ENCODE measurements at regions not wholly inside any gene's neighbourhood (a gene's known extent, or its start where the extent isn't known, plus 50 kb on each side); places are given as distances from the start of the nearest gene placed in this dataset.
A peak's percentile ranks its signal among the peaks of the same experiment; 100 is the strongest.

- TF ChIP-seq, protein P1, sequence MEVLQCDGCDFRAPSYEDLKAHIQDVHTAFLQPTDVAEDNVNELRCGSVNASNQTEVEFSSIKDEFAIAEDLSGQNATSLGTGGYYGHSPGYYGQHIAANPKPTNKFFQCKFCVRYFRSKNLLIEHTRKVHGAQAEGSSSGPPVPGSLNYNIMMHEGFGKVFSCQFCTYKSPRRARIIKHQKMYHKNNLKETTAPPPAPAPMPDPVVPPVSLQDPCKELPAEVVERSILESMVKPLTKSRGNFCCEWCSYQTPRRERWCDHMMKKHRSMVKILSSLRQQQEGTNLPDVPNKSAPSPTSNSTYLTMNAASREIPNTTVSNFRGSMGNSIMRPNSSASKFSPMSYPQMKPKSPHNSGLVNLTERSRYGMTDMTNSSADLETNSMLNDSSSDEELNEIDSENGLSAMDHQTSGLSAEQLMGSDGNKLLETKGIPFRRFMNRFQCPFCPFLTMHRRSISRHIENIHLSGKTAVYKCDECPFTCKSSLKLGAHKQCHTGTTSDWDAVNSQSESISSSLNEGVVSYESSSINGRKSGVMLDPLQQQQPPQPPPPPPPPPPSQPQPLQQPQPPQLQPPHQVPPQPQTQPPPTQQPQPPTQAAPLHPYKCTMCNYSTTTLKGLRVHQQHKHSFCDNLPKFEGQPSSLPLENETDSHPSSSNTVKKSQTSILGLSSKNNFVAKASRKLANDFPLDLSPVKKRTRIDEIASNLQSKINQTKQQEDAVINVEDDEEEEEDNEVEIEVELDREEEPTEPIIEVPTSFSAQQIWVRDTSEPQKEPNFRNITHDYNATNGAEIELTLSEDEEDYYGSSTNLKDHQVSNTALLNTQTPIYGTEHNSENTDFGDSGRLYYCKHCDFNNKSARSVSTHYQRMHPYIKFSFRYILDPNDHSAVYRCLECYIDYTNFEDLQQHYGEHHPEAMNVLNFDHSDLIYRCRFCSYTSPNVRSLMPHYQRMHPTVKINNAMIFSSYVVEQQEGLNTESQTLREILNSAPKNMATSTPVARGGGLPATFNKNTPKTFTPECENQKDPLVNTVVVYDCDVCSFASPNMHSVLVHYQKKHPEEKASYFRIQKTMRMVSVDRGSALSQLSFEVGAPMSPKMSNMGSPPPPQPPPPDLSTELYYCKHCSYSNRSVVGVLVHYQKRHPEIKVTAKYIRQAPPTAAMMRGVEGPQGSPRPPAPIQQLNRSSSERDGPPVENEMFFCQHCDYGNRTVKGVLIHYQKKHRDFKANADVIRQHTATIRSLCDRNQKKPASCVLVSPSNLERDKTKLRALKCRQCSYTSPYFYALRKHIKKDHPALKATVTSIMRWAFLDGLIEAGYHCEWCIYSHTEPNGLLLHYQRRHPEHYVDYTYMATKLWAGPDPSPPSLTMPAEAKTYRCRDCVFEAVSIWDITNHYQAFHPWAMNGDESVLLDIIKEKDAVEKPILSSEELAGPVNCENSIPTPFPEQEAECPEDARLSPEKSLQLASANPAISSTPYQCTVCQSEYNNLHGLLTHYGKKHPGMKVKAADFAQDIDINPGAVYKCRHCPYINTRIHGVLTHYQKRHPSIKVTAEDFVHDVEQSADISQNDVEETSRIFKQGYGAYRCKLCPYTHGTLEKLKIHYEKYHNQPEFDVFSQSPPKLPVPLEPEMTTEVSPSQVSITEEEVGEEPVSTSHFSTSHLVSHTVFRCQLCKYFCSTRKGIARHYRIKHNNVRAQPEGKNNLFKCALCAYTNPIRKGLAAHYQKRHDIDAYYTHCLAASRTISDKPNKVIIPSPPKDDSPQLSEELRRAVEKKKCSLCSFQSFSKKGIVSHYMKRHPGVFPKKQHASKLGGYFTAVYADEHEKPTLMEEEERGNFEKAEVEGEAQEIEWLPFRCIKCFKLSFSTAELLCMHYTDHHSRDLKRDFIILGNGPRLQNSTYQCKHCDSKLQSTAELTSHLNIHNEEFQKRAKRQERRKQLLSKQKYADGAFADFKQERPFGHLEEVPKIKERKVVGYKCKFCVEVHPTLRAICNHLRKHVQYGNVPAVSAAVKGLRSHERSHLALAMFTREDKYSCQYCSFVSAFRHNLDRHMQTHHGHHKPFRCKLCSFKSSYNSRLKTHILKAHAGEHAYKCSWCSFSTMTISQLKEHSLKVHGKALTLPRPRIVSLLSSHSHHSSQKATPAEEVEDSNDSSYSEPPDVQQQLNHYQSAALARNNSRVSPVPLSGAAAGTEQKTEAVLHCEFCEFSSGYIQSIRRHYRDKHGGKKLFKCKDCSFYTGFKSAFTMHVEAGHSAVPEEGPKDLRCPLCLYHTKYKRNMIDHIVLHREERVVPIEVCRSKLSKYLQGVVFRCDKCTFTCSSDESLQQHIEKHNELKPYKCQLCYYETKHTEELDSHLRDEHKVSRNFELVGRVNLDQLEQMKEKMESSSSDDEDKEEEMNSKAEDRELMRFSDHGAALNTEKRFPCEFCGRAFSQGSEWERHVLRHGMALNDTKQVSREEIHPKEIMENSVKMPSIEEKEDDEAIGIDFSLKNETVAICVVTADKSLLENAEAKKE (CRISPR knock-in tag; IDR thresholded peaks at IDR 0.05): no peak
- no peak for TF ChIP-seq POLR2AphosphoS5 (IDR thresholded peaks at IDR 0.05; ENCODE audit: low read depth)
Measured at GRCh38 chr21:27047658-27048314, 80.9 kb upstream of the ADAMTS5 start (continued).

GRCh38 chr21:27047283-27047657, 80.4 kb upstream of the ADAMTS5 start:
- no peaks in the 10 kb centered on the region for H4K20me1 ChIP-seq (replicated peaks; ENCODE audit: insufficient read depth)
- H3K27ac ChIP-seq (ENCODE audit: low read depth): no peak overlapping the region
- no peak overlapping the region for H3K4me3 Mint-ChIP-seq
- H3K36me3 ChIP-seq (ENCODE audit: insufficient read depth): no peaks in the 10 kb centered on the region
- DNase-seq (ENCODE audit: low spot score) (no peak), ATAC-seq (no peak)
- no peak overlapping the region for H3K4me2 ChIP-seq
- peaks cover 14% of the 10 kb centered on the region; the same call in 2 of the 3 replicates for H3K4me1 Mint-ChIP-seq
- H3K27me3 Mint-ChIP-seq (ENCODE audit: insufficient read depth, low read depth, poor library complexity): no peaks in the 10 kb centered on the region
- H3K4me3 ChIP-seq: no peak overlapping the region
- H3K27ac Mint-ChIP-seq: no peak overlapping the region
- H3K9me3 Mint-ChIP-seq: no peaks in the 10 kb centered on the region; the same call in 2 of the 3 replicates
- no peaks in the 10 kb centered on the region for H3F3A ChIP-seq (replicated peaks; ENCODE audit: low read depth)
- peak overlapping the region; percentile 70 for H2AFZ ChIP-seq
- H3K9me2 ChIP-seq (ENCODE audit: insufficient read depth): peaks cover 8% of the 10 kb centered on the region; the same call in 1 of the 2 replicates
- H3K27me3 ChIP-seq (ENCODE audit: insufficient read depth): no peaks in the 10 kb centered on the region
- no peaks in the 10 kb centered on the region for H3K79me2 ChIP-seq (replicated peaks; ENCODE audit: insufficient read depth)
- H3K4me1 ChIP-seq (ENCODE audit: insufficient read depth): no peaks in the 10 kb centered on the region
- no peaks in the 10 kb centered on the region for H3K36me3 Mint-ChIP-seq (ENCODE audit: low read depth)
- TF ChIP-seq NANOG (IDR thresholded peaks at IDR 0.05; ENCODE audit: borderline replicate concordance) (no peak), ETS1 (IDR thresholded peaks at IDR 0.05) (no peak), POLR2AphosphoS5 (IDR thresholded peaks at IDR 0.05; ENCODE audit: low read depth) (no peak), ZNF114 (CRISPR knock-in tag; IDR thresholded peaks at IDR 0.05) (no peak), JUNB (IDR thresholded peaks at IDR 0.05; ENCODE audit: unreplicated experiment) (no peak), CREB1 (CRISPR knock-in tag; IDR thresholded peaks at IDR 0.05; ENCODE audit: low read depth) (no peak), CTCF (conservative IDR thresholded peaks at IDR 0.05; ENCODE audit: low read depth in 2 of 2) (no peak), ZNF331 (CRISPR knock-in tag; IDR thresholded peaks at IDR 0.05; ENCODE audit: low read depth) (no peak)

Data from GM23338 (cell line).